ENCODE measurements at regions not wholly inside any gene's neighbourhood (a gene's known extent, or its start where the extent isn't known, plus 50 kb on each side); places are given as distances from the start of the nearest gene placed in this dataset.

GRCh38 chr4:170248576-170248975, 158.8 kb upstream of the AADAT start:
- H3K4me1 ChIP-seq (replicated peaks in 1 of 2; ENCODE audit: control insufficient read depth in 2 of 2, insufficient read depth in 2 of 2, low read length in 2 of 2), result no peaks in the 10 kb centered on the region
- ChIA-PET POLR2A (no interaction called here), CTCF (ENCODE audit: low intra/inter-chr PET ratio) (no interaction called here)
- no TSS peak for BruUV-seq (replicated peaks)
- no peak overlapping the region for H2AFZ ChIP-seq (ENCODE audit: low read depth, low read length)
- in situ Hi-C loops (cut with MboI) (no loop called here), intact Hi-C loops (cut with micrococcal nuclease) (no loop called here)
- H3K79me2 ChIP-seq (ENCODE audit: control insufficient read depth, insufficient read depth, low read length), result no peaks in the 10 kb centered on the region
- 5% methylated on average over 3 of the region's 3 CpGs for WGBS (ENCODE audit: insufficient coverage, low coverage, missing lambda C conversion rate)
- H3K4me2 ChIP-seq (ENCODE audit: insufficient read depth, low read length), result no peak overlapping the region
- no peak overlapping the region for H3K27ac ChIP-seq (ENCODE audit: extremely low read depth, low read depth, low read length)
- no peak for FAIRE-seq
- H3K9me3 ChIP-seq (replicated peaks; ENCODE audit: control insufficient read depth, insufficient read depth, low read depth, low read length), result no peaks in the 10 kb centered on the region
- no peak for DNase-seq (ENCODE audit: extremely low read depth in 1 of 4, low spot score in 3 of 4)
- H3K4me3 ChIP-seq, result no peak overlapping the region
- no peaks in the 10 kb centered on the region for H3K27me3 ChIP-seq (ENCODE audit: control insufficient read depth in 2 of 2, insufficient read depth in 2 of 2, low read length in 2 of 2)
- no peaks in the 10 kb centered on the region for H3K9me1 ChIP-seq (ENCODE audit: control insufficient read depth, insufficient read depth, low read length)
- H3K36me3 ChIP-seq (ENCODE audit: control insufficient read depth, insufficient read depth, low read length), result no peaks in the 10 kb centered on the region
- no peaks in the 10 kb centered on the region for H4K20me1 ChIP-seq (replicated peaks; ENCODE audit: control insufficient read depth, insufficient read depth, low read length)
- no peak overlapping the region for H3K9ac ChIP-seq (ENCODE audit: insufficient read depth in 1 of 2, low read depth in 2 of 2, low read length in 2 of 2)
- ATAC-seq, result no peak
- TF ChIP-seq ERF (CRISPR knock-in tag; IDR thresholded peaks at IDR 0.05), result no peak
- TF ChIP-seq PTBP1 (IDR thresholded peaks at IDR 0.05; ENCODE audit: low read depth, low read length), result no peak
- no peak for TF ChIP-seq CHD7 (IDR thresholded peaks at IDR 0.05; ENCODE audit: low read depth, low read length)
- no peak for TF ChIP-seq ZNF586 (CRISPR knock-in tag; conservative IDR thresholded peaks at IDR 0.05)
- no peak for TF ChIP-seq TCF7L2 (IDR thresholded peaks at IDR 0.05; ENCODE audit: low read depth, low read length)
- TF ChIP-seq CBX5 (IDR thresholded peaks at IDR 0.05; ENCODE audit: borderline replicate concordance, low read depth), result no peak
- TF ChIP-seq TRIM24 (IDR thresholded peaks at IDR 0.05), result no peak
- no peak for TF ChIP-seq ESRRA (IDR thresholded peaks at IDR 0.05; ENCODE audit: borderline replicate concordance, low read depth)
- no peak for TF ChIP-seq NFIC (IDR thresholded peaks at IDR 0.05)
- TF ChIP-seq ARID3A (IDR thresholded peaks at IDR 0.05; ENCODE audit: borderline replicate concordance, low read depth, low read length), result no peak
- TF ChIP-seq COPS2 (conservative IDR thresholded peaks at IDR 0.05), result no peak
- TF ChIP-seq ZNF766 (CRISPR knock-in tag; conservative IDR thresholded peaks at IDR 0.05), result no peak
- TF ChIP-seq ZNF121 (CRISPR knock-in tag; conservative IDR thresholded peaks at IDR 0.05), result no peak

Data from K562 (cell line).